ENCODE measurements at regions not wholly inside any gene's neighbourhood (a gene's known extent, or its start where the extent isn't known, plus 50 kb on each side); places are given as distances from the start of the nearest gene placed in this dataset.

DNA sequence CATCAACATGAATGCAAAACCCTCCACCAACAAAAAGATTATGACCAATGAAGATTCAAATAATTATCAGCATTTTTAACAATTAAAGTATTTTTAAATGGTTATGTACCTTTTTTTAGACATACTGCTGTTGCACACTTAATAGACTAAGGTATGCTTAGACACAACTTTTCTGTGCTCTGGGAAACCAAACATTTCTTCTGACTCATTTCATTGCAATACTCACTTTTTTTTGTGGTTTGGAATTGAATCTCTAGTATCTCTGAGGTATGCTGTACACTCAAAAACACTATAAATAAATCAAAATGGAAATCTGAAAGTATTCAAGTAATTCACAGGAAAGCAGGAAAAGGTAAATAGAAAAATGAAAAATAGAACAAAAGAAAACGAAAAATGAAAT is 247.9 kb upstream of the POU3F3 start:
- Histone ChIP-seq H3K27ac (no peak overlapping the region), H2AFZ (no peak overlapping the region), H3K27me3 (replicated peaks; ENCODE audit: insufficient read depth) (no peaks in the 10 kb centered on the region), H4K20me1 (ENCODE audit: insufficient read depth) (no peaks in the 10 kb centered on the region), H3K9me2 (ENCODE audit: insufficient read depth) (no peaks in the 10 kb centered on the region), H3K79me2 (ENCODE audit: insufficient read depth) (no peaks in the 10 kb centered on the region), H3K4me1 (ENCODE audit: insufficient read depth) (no peaks in the 10 kb centered on the region), H3K36me3 (ENCODE audit: low read depth) (no peaks in the 10 kb centered on the region), H3K4me2 (ENCODE audit: unreplicated experiment) (no peak overlapping the region), H3F3A (ENCODE audit: insufficient read depth) (no peaks in the 10 kb centered on the region), H3K4me3 (no peak overlapping the region), H3K9ac (no peak overlapping the region), H3K9me3 (ENCODE audit: low read depth) (no peaks in the 10 kb centered on the region)
- in situ Hi-C loops (cut with MboI), result no loop called here
- WGBS, 2 experiments (ENCODE audit: low coverage in 1 of 2, low lambda C conversion rate in 2 of 2, missing lambda C conversion rate in 2 of 2), result 15 to 22% methylated on average over 1 of the region's 1 CpG
- DNase-seq, result no peak
- TF ChIP-seq EZH2 (IDR thresholded peaks at IDR 0.05; ENCODE audit: insufficient read depth, poor library complexity, severe bottlenecking), result no peak

DNA sequence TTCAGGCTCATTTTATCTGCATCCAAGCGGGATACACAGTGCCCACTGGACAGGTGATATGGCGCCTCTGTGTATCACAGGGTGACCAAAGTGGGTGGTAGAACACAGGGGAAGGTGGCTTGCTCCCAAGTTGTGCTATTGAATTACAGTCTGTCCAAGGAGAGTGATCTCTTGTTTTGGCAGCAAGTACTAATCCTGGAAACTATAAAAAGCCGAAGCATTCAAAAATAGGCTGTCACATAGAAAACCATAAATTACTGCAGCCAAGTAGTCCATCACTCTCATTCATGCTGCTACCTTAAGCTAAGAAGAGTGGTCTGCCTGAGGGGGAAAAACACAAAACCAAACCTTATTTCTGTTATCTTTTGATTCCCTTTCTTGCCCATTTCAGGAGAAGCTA is 237.1 kb upstream of the POU3F3 start:
- H3K9ac ChIP-seq, result no peak overlapping the region
- H4K20me1 ChIP-seq (ENCODE audit: insufficient read depth), result no peaks in the 10 kb centered on the region
- no peak overlapping the region for H3K4me2 ChIP-seq (ENCODE audit: unreplicated experiment)
- H3K4me3 ChIP-seq, result no peak overlapping the region
- no peak for TF ChIP-seq EZH2 (IDR thresholded peaks at IDR 0.05; ENCODE audit: insufficient read depth, poor library complexity, severe bottlenecking)
- TF ChIP-seq EZH2phosphoT487 (IDR thresholded peaks at IDR 0.05; ENCODE audit: insufficient read depth, low read depth), result no peak
- H3K27ac ChIP-seq, result no peak overlapping the region
- no peaks in the 10 kb centered on the region for H3K79me2 ChIP-seq (ENCODE audit: insufficient read depth)
- H3K4me1 ChIP-seq (ENCODE audit: insufficient read depth), result no peaks in the 10 kb centered on the region
- in situ Hi-C loops (cut with MboI), result no loop called here
- no peaks in the 10 kb centered on the region for H3K9me3 ChIP-seq (ENCODE audit: low read depth)
- no peaks in the 10 kb centered on the region for H3K36me3 ChIP-seq (ENCODE audit: low read depth)
- H2AFZ ChIP-seq, result no peak overlapping the region
- H3K9me2 ChIP-seq (ENCODE audit: insufficient read depth), result no peaks in the 10 kb centered on the region
- 16% methylated on average over 3 of the region's 3 CpGs for WGBS, 2 experiments (ENCODE audit: low coverage in 1 of 2, low lambda C conversion rate in 2 of 2, missing lambda C conversion rate in 2 of 2)
- no peak for DNase-seq
- H3K27me3 ChIP-seq (replicated peaks; ENCODE audit: insufficient read depth), result no peaks in the 10 kb centered on the region
- H3F3A ChIP-seq (ENCODE audit: insufficient read depth), result no peaks in the 10 kb centered on the region

DNA sequence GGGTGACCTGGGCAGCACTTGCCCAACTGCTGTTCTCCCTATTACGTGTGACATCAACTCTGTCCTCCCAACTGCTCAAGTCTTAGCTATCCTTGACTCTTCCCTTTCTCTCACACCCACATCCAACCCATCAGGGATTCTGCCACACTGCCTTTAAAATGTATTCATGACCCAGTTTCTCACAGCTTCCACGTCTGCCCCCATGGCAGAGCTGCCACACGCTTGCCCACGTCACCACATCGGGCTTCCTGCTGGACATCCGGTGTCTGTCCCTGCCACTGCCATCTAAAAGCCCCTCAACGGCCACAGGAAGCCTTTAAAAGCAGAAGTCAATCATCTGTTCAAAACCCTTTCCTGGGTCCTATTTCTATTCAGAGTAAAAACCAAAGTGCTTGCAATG is 233.1 kb upstream of the POU3F3 start:
- in situ Hi-C loops (cut with MboI), result no loop called here
- no peaks in the 10 kb centered on the region for H3K79me2 ChIP-seq (ENCODE audit: insufficient read depth)
- no peaks in the 10 kb centered on the region for H3K27me3 ChIP-seq (replicated peaks; ENCODE audit: insufficient read depth)
- no peaks in the 10 kb centered on the region for H3K4me1 ChIP-seq (ENCODE audit: insufficient read depth)
- H3K36me3 ChIP-seq (ENCODE audit: low read depth), result no peaks in the 10 kb centered on the region
- no peak for TF ChIP-seq EZH2phosphoT487 (IDR thresholded peaks at IDR 0.05; ENCODE audit: insufficient read depth, low read depth)
- no peak for TF ChIP-seq EZH2 (IDR thresholded peaks at IDR 0.05; ENCODE audit: insufficient read depth, poor library complexity, severe bottlenecking)
- WGBS, 2 experiments (ENCODE audit: low coverage in 1 of 2, low lambda C conversion rate in 2 of 2, missing lambda C conversion rate in 2 of 2), result 30% methylated on average over 7 of the region's 7 CpGs
- DNase-seq, result no peak
- no peak overlapping the region for H2AFZ ChIP-seq
- no peaks in the 10 kb centered on the region for H4K20me1 ChIP-seq (ENCODE audit: insufficient read depth)
- H3K27ac ChIP-seq, result no peak overlapping the region
- H3F3A ChIP-seq (ENCODE audit: insufficient read depth), result no peaks in the 10 kb centered on the region
- no peaks in the 10 kb centered on the region for H3K9me2 ChIP-seq (ENCODE audit: insufficient read depth)
- no peak overlapping the region for H3K4me3 ChIP-seq
- H3K9me3 ChIP-seq (ENCODE audit: low read depth), result no peaks in the 10 kb centered on the region
- no peak overlapping the region for H3K4me2 ChIP-seq (ENCODE audit: unreplicated experiment)
- H3K9ac ChIP-seq, result no peak overlapping the region

DNA sequence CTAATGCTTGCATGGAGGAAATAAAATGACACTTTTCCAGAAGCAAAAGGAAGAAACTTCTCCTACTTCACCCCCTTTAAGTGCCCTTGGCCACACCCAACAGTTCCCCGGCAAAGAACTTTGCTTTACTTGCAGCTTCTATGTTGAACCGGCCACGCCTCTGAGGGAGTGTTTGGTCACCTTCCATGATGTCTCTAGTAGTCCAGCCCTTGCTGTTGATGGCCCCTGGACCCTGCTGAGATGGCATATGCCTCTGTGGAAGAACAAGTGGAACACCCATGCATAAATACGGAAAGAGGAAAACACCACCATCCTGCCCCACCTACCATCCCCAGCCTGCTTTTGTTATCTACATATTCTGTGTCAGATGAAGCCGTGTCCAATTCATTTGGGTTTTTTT is 218.3 kb upstream of the POU3F3 start:
- H3K4me2 ChIP-seq (ENCODE audit: unreplicated experiment), result no peak overlapping the region
- no peak for DNase-seq
- H3K9ac ChIP-seq, result no peak overlapping the region
- H2AFZ ChIP-seq, result no peak overlapping the region
- no peaks in the 10 kb centered on the region for H3K9me3 ChIP-seq (ENCODE audit: low read depth)
- no peaks in the 10 kb centered on the region for H3K36me3 ChIP-seq (ENCODE audit: low read depth)
- no peaks in the 10 kb centered on the region for H3K9me2 ChIP-seq (ENCODE audit: insufficient read depth)
- H3F3A ChIP-seq (ENCODE audit: insufficient read depth), result no peaks in the 10 kb centered on the region
- no peaks in the 10 kb centered on the region for H3K27me3 ChIP-seq (replicated peaks; ENCODE audit: insufficient read depth)
- H3K79me2 ChIP-seq (ENCODE audit: insufficient read depth), result no peaks in the 10 kb centered on the region
- TF ChIP-seq EZH2 (IDR thresholded peaks at IDR 0.05; ENCODE audit: insufficient read depth, poor library complexity, severe bottlenecking) (no peak), EZH2phosphoT487 (IDR thresholded peaks at IDR 0.05; ENCODE audit: insufficient read depth, low read depth) (no peak)
- H3K4me3 ChIP-seq, result no peak overlapping the region
- H3K27ac ChIP-seq, result no peak overlapping the region
- no peaks in the 10 kb centered on the region for H3K4me1 ChIP-seq (ENCODE audit: insufficient read depth)
- in situ Hi-C loops (cut with MboI), result no loop called here
- 42 to 47% methylated on average over 5 of the region's 5 CpGs for whole genome bisulfite sequencing, 2 experiments (ENCODE audit: low coverage in 1 of 2, low lambda C conversion rate in 2 of 2, missing lambda C conversion rate in 2 of 2)
- no peaks in the 10 kb centered on the region for H4K20me1 ChIP-seq (ENCODE audit: insufficient read depth)

DNA sequence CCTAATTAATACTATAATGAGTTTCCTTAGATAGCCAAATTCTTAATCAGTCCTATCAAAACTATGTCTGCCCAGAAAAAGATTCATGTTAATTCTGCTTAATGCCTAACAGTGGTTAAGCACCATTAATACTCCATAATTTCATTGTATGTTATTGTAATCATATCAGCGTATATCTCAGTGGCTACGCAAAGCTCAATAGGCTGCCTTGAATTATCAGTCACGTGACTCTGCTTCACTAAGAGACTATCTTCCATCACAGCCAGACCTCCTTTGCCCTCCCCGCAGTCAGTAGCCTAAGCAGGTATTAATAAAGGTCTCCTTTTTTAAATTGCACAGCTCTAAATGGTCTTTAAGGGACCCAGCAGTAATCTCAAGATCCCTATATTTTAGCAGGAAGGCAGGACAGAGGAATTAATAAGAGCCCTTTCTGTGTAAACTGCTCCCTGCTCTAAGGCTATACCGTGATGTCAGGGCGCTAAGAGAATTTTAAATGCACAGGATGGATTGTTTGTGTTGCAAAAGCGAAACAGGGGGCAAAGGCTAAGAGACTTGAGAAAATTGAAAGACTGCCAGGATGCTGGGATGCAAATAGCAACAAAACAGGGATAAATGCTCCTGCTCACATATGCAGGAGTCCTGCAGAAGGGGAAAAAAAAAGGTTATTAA is 215.6 kb upstream of the POU3F3 start:
- H3K9me3 ChIP-seq (ENCODE audit: low read depth), result no peaks in the 10 kb centered on the region
- H3K4me1 ChIP-seq (ENCODE audit: insufficient read depth), result no peaks in the 10 kb centered on the region
- in situ Hi-C loops (cut with MboI), result no loop called here
- no peak overlapping the region for H3K9ac ChIP-seq
- H3K36me3 ChIP-seq (ENCODE audit: low read depth), result no peaks in the 10 kb centered on the region
- TF ChIP-seq EZH2phosphoT487 (IDR thresholded peaks at IDR 0.05; ENCODE audit: insufficient read depth, low read depth) (no peak), EZH2 (IDR thresholded peaks at IDR 0.05; ENCODE audit: insufficient read depth, poor library complexity, severe bottlenecking) (no peak)
- H2AFZ ChIP-seq, result no peak overlapping the region
- no peaks in the 10 kb centered on the region for H3K79me2 ChIP-seq (ENCODE audit: insufficient read depth)
- no peaks in the 10 kb centered on the region for H4K20me1 ChIP-seq (ENCODE audit: insufficient read depth)
- no peaks in the 10 kb centered on the region for H3K9me2 ChIP-seq (ENCODE audit: insufficient read depth)
- H3K4me3 ChIP-seq, result no peak overlapping the region
- WGBS, 2 experiments (ENCODE audit: low coverage in 1 of 2, low lambda C conversion rate in 2 of 2, missing lambda C conversion rate in 2 of 2), result 30 to 32% methylated on average over 7 of the region's 7 CpGs
- no peaks in the 10 kb centered on the region for H3K27me3 ChIP-seq (replicated peaks; ENCODE audit: insufficient read depth)
- H3F3A ChIP-seq (ENCODE audit: insufficient read depth), result no peaks in the 10 kb centered on the region
- DNase-seq, result no peak
- H3K27ac ChIP-seq, result no peak overlapping the region
- H3K4me2 ChIP-seq (ENCODE audit: unreplicated experiment), result no peak overlapping the region

Data from GM23248 (cell line).